ENCODE measurements at regions not wholly inside any gene's neighbourhood (a gene's known extent, or its start where the extent isn't known, plus 50 kb on each side); places are given as distances from the start of the nearest gene placed in this dataset.

GRCh38 chr4:24256547-24256946 lies 327.8 kb downstream of the DHX15 start:
- TF ChIP-seq, protein P1, sequence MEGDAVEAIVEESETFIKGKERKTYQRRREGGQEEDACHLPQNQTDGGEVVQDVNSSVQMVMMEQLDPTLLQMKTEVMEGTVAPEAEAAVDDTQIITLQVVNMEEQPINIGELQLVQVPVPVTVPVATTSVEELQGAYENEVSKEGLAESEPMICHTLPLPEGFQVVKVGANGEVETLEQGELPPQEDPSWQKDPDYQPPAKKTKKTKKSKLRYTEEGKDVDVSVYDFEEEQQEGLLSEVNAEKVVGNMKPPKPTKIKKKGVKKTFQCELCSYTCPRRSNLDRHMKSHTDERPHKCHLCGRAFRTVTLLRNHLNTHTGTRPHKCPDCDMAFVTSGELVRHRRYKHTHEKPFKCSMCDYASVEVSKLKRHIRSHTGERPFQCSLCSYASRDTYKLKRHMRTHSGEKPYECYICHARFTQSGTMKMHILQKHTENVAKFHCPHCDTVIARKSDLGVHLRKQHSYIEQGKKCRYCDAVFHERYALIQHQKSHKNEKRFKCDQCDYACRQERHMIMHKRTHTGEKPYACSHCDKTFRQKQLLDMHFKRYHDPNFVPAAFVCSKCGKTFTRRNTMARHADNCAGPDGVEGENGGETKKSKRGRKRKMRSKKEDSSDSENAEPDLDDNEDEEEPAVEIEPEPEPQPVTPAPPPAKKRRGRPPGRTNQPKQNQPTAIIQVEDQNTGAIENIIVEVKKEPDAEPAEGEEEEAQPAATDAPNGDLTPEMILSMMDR (IDR thresholded peaks at IDR 0.05; ENCODE audit: borderline replicate concordance, control extremely low read depth, extremely low read depth, insufficient read depth, missing control alignments): no peak
- DNase-seq (ENCODE audit: low spot score): no peak
- in situ Hi-C loops (cut with MboI; ENCODE audit: low sequenced_read_pairs, unreplicated experiment): no loop called here

GRCh38 chr4:24256066-24256465 lies 328.3 kb downstream of the DHX15 start:
- in situ Hi-C loops (cut with MboI; ENCODE audit: low sequenced_read_pairs, unreplicated experiment): no loop called here

DNA sequence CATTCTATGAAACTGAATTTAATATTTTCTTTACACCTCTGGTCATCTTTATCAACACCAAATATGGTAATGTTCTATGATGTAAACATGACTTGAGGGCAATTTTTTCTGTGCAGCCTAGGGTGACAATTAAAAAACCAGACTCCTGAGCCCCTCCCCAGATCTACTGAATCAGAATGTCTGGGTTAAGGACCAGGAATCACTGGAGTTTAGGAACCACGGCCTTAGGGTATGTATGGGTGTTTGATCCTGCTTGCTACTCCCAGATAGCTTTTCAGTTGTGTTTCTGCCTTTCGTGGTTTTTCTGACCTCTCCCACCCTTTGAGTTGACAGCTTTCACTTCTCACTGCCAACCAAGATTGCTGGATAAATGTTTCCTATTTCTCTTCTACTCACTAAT lies 332.2 kb downstream of the DHX15 start:
- in situ Hi-C loops (cut with MboI; ENCODE audit: low sequenced_read_pairs, unreplicated experiment): no loop called here
- DNase-seq (ENCODE audit: low spot score): no peak

More at GRCh38 chr4:24256066-24256465, 328.3 kb downstream of the DHX15 start:
- TF ChIP-seq, protein P1 (IDR thresholded peaks at IDR 0.05; ENCODE audit: borderline replicate concordance, control extremely low read depth, extremely low read depth, insufficient read depth, missing control alignments): no peak
- no peak for DNase-seq (ENCODE audit: low spot score)

GRCh38 chr4:24251589-24251988 lies 332.8 kb downstream of the DHX15 start:
- DNase-seq (ENCODE audit: low spot score): no peak
- in situ Hi-C loops (cut with MboI; ENCODE audit: low sequenced_read_pairs, unreplicated experiment): no loop called here
- TF ChIP-seq, protein P1 (IDR thresholded peaks at IDR 0.05; ENCODE audit: borderline replicate concordance, control extremely low read depth, extremely low read depth, insufficient read depth, missing control alignments): no peak

More for the DNA sequence above, 332.2 kb downstream of the DHX15 start:
- TF ChIP-seq, protein P1 (IDR thresholded peaks at IDR 0.05; ENCODE audit: borderline replicate concordance, control extremely low read depth, extremely low read depth, insufficient read depth, missing control alignments): no peak

- no peak for DNase-seq (ENCODE audit: low spot score)
- in situ Hi-C loops (cut with MboI; ENCODE audit: low sequenced_read_pairs, unreplicated experiment): no loop called here
- TF ChIP-seq, protein P1 (IDR thresholded peaks at IDR 0.05; ENCODE audit: borderline replicate concordance, control extremely low read depth, extremely low read depth, insufficient read depth, missing control alignments): no peak
These were observed 334.4 kb downstream of the DHX15 start for GRCh38 chr4:24249972-24250371.

DNA sequence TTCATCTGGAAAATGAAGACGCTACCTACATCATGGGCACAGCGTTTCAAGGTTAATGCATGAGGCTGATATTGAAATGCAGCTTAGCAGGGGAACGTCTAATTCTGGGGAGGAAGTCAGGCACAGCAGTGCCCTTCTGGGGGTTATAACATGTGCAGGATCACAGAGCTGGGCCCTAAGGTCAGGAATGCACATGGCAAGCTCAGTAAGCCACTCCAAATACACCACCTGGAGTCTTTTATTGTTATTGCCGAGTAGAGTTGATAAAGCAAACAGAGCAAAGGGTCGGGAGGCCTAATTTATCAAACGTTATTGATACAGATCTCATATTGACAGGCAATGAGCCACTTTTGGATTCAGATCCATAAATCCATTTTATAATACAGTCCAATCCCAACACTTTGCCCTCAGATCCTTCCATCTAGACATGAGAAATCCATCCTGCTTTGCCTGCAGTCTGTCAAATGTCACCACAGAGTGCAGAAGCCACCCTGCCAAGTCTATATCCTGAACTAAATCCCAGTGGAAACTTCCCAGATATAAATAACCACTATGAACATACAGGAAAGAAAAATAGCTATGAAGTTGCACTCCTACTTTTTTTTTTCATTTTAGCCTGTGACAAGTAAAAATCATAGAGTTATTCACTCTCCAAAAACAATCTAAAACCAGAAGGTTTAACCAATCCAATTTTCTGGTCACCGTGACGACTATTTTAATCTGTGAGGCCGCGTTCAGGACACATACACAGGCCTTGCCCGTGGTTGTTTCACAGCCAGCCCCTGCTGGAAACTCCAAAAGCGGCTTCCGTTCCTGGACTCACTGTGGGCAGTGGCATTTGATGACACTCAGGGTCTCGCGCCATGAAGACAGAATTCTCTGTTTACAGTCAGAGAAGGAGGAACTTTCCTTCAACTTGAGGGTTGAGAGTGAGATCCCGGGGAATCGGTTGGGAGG lies 335.4 kb downstream of the DHX15 start:
- no peak for DNase-seq (ENCODE audit: low spot score)
- TF ChIP-seq, protein P1 (IDR thresholded peaks at IDR 0.05; ENCODE audit: borderline replicate concordance, control extremely low read depth, extremely low read depth, insufficient read depth, missing control alignments): no peak
- in situ Hi-C loops (cut with MboI; ENCODE audit: low sequenced_read_pairs, unreplicated experiment): no loop called here
